Osteocyte (in vitro differentiated cells): ENCODE measurements at regions not wholly inside any gene's neighbourhood (a gene's known extent, or its start where the extent isn't known, plus 50 kb on each side); places are given as distances from the start of the nearest gene placed in this dataset.

ENCODE experiments used
- DNase-seq: peaks from one replicate; pipeline ENCODE4 v3.0.0; 2021; ENCODE audit warnings: mixed read lengths; ENCODE audit not compliant: unreplicated experiment; ENCODE audit errors: extremely low spot score
- H3K27ac Mint-ChIP-seq: one replicate; pipeline ENCODE4 v1.8.0; 2021; ENCODE audit warnings: mild to moderate bottlenecking, mixed read lengths; ENCODE audit not compliant: unreplicated experiment
- H3K27me3 Mint-ChIP-seq: one replicate; pipeline ENCODE4 v1.8.0; 2021; ENCODE audit warnings: mixed read lengths; ENCODE audit not compliant: unreplicated experiment
- H3K36me3 Mint-ChIP-seq: one replicate; pipeline ENCODE4 v1.8.0; 2021; ENCODE audit warnings: mixed read lengths; ENCODE audit not compliant: unreplicated experiment
- H3K4me1 Mint-ChIP-seq: one replicate; pipeline ENCODE4 v1.8.0; 2021; ENCODE audit warnings: mixed read lengths; ENCODE audit not compliant: unreplicated experiment
- H3K4me3 Mint-ChIP-seq: one replicate; pipeline ENCODE4 v1.8.0; 2021; ENCODE audit warnings: mild to moderate bottlenecking, moderate library complexity, mixed read lengths; ENCODE audit not compliant: unreplicated experiment
- H3K9me3 Mint-ChIP-seq: one replicate; pipeline ENCODE4 v1.8.0; 2021; ENCODE audit warnings: mixed read lengths; ENCODE audit not compliant: unreplicated experiment
- TF ChIP-seq, protein P1 (sequence below): fragments of 200-600 bp; sonication (generic); IDR thresholded peaks from 2 replicates; pipeline ENCODE4 v1.5.0; 2021; ENCODE audit warnings: antibody characterized with exemption, mild to moderate bottlenecking, moderate library complexity

- TF ChIP-seq, protein P1, sequence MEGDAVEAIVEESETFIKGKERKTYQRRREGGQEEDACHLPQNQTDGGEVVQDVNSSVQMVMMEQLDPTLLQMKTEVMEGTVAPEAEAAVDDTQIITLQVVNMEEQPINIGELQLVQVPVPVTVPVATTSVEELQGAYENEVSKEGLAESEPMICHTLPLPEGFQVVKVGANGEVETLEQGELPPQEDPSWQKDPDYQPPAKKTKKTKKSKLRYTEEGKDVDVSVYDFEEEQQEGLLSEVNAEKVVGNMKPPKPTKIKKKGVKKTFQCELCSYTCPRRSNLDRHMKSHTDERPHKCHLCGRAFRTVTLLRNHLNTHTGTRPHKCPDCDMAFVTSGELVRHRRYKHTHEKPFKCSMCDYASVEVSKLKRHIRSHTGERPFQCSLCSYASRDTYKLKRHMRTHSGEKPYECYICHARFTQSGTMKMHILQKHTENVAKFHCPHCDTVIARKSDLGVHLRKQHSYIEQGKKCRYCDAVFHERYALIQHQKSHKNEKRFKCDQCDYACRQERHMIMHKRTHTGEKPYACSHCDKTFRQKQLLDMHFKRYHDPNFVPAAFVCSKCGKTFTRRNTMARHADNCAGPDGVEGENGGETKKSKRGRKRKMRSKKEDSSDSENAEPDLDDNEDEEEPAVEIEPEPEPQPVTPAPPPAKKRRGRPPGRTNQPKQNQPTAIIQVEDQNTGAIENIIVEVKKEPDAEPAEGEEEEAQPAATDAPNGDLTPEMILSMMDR = no peak
- Mint-ChIP-seq H3K4me3 (no peak overlapping the region), H3K4me1 (no peaks in the 10 kb centered on the region), H3K9me3 (no peaks in the 10 kb centered on the region), H3K36me3 (no peaks in the 10 kb centered on the region), H3K27me3 (no peaks in the 10 kb centered on the region), H3K27ac (no peak overlapping the region)
- no peak for DNase-seq
These were observed 142.7 kb upstream of the STEAP4 start for GRCh38 chr7:88449410-88449809.

GRCh38 chr7:88442413-88442812 lies 135.7 kb upstream of the STEAP4 start:
- Mint-ChIP-seq H3K27ac (no peak overlapping the region), H3K4me1 (no peaks in the 10 kb centered on the region), H3K36me3 (no peaks in the 10 kb centered on the region), H3K27me3 (no peaks in the 10 kb centered on the region), H3K4me3 (no peak overlapping the region), H3K9me3 (no peaks in the 10 kb centered on the region)
- TF ChIP-seq, protein P1 = no peak
- no peak for DNase-seq

- TF ChIP-seq, protein P1 = no peak
- Mint-ChIP-seq H3K4me3 (no peak overlapping the region), H3K4me1 (no peaks in the 10 kb centered on the region), H3K27ac (no peak overlapping the region), H3K9me3 (no peaks in the 10 kb centered on the region), H3K27me3 (no peaks in the 10 kb centered on the region), H3K36me3 (no peaks in the 10 kb centered on the region)
- no peak for DNase-seq
These were observed 130.4 kb upstream of the STEAP4 start for GRCh38 chr7:88437132-88437531.

DNA sequence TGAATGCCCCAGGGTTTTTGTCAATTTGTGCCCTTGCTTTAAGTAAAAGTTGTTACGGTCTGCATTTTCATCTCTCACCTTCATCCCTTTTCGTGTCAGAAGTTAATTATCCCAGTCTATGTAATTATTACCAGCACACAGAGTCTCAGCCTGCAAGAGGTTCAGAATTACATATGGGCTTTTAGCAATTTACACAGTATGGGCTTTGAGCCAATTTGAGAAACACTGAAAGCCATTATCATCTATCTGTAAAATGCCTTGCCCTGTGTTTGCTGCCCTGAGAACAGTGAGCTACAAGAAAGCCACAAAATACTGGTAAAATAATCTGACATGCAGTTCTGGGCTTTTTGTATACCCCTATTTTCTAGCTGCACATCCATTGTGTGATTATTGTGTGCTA lies 125.6 kb upstream of the STEAP4 start:
- DNase-seq = no peak
- TF ChIP-seq, protein P1 = no peak
- H3K4me3 Mint-ChIP-seq = no peak overlapping the region
- no peaks in the 10 kb centered on the region for H3K4me1 Mint-ChIP-seq
- H3K27ac Mint-ChIP-seq = no peak overlapping the region
- H3K9me3 Mint-ChIP-seq = no peaks in the 10 kb centered on the region
- H3K27me3 Mint-ChIP-seq = peaks cover 3% of the 10 kb centered on the region
- no peaks in the 10 kb centered on the region for H3K36me3 Mint-ChIP-seq

DNA sequence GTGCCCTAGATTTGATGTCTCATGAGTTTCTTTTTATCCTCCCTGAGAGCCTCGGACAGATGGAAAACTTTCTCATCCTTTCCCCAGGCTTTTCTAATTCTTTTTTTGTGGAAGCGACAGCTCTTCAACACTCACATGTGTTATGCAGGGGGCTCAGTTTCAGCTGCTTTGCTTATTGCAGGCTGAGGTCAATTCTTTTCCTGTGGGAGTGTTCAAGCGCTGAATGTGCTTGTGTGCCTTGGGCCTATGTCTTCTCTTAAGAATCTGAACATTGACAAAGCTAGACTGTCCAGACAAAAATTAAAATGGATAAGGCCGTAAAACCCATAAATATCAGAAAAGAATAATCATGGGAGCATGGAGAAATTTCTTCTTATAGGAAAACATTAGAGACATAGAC lies 125.2 kb upstream of the STEAP4 start:
- Mint-ChIP-seq H3K9me3 (no peaks in the 10 kb centered on the region), H3K36me3 (no peaks in the 10 kb centered on the region), H3K27ac (no peak overlapping the region), H3K27me3 (peaks cover 3% of the 10 kb centered on the region), H3K4me1 (no peaks in the 10 kb centered on the region), H3K4me3 (no peak overlapping the region)
- TF ChIP-seq, protein P1 = no peak
- DNase-seq = no peak
